Type B pancreatic cell (in vitro differentiated cells): ENCODE measurements at regions not wholly inside any gene's neighbourhood (a gene's known extent, or its start where the extent isn't known, plus 50 kb on each side); places are given as distances from the start of the nearest gene placed in this dataset.

Experiments
- DNase-seq: peaks from one replicate; pipeline ENCODE4 v3.0.0; 2021; ENCODE audit warnings: mixed read lengths; ENCODE audit not compliant: unreplicated experiment; ENCODE audit errors: extremely low spot score
- H3K27ac Mint-ChIP-seq: 2 replicates; pipeline ENCODE4 v1.8.0; 2021; ENCODE audit warnings: mild to moderate bottlenecking, mixed read lengths
- H3K27me3 Mint-ChIP-seq: 2 replicates; pipeline ENCODE4 v1.8.0; 2021; ENCODE audit warnings: mixed read lengths
- H3K36me3 Mint-ChIP-seq: 2 replicates; pipeline ENCODE4 v1.8.0; 2021; ENCODE audit warnings: mixed read lengths
- H3K4me1 Mint-ChIP-seq: one replicate; pipeline ENCODE4 v1.8.0; 2021; ENCODE audit warnings: mixed read lengths; ENCODE audit not compliant: unreplicated experiment
- H3K4me3 Mint-ChIP-seq: 2 replicates; pipeline ENCODE4 v1.8.0; 2021; ENCODE audit warnings: mild to moderate bottlenecking, mixed read lengths
- H3K9me3 Mint-ChIP-seq: 2 replicates; pipeline ENCODE4 v1.8.0; 2021; ENCODE audit warnings: mixed read lengths
- CTCF ChIP-seq: fragments of 200-600 bp; sonication (generic); conservative IDR thresholded peaks from 2 replicates; pipeline ENCODE4 v1.5.0; 2021; ENCODE audit warnings: antibody characterized with exemption, mild to moderate bottlenecking

DNA sequence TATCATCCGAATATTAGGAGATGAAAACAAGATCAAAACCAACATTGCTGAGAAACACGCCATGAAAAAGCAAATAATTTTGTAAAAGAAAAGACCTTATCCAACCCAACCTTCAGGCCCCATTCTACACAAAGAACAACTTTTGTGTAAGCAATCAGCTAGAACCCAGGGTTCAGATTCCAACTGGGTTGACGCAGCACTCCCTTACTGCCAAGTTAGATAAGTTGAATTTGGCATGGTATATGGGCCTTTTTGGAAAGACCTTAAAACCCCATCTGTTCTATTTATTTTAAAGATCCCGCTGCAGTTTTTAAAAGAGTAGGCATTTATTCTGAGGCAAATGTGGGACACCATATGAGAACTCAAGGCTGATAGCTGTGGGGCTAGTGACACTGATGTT is 2033.8 kb upstream of the WWC1 start:
- Mint-ChIP-seq H3K4me1 (no peaks in the 10 kb centered on the region), H3K27me3 (no peaks in the 10 kb centered on the region), H3K9me3 (no peaks in the 10 kb centered on the region), H3K4me3 (no peak overlapping the region), H3K27ac (no peak overlapping the region), H3K36me3 (no peaks in the 10 kb centered on the region)
- TF ChIP-seq CTCF = no peak
- DNase-seq = no peak

DNA sequence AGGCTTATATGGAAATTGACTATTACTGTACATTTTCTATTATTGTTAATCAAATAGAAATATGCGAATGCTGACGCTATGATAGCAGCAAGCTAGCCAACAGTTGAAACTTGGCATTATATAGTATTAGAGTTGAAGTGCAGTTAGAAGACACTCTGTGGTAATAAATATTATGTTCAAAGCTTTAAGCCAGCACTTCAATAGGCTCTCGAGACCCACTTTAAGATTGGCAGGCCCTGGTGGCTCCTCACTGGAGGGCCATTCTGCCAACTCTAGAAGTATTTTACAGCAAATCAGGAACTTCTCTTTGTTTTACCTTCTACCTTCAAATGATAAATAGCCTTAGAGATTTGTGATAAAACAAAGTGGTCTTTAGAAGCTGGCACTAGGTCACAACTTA is 2029.0 kb upstream of the WWC1 start:
- H3K4me1 Mint-ChIP-seq = no peaks in the 10 kb centered on the region

DNA sequence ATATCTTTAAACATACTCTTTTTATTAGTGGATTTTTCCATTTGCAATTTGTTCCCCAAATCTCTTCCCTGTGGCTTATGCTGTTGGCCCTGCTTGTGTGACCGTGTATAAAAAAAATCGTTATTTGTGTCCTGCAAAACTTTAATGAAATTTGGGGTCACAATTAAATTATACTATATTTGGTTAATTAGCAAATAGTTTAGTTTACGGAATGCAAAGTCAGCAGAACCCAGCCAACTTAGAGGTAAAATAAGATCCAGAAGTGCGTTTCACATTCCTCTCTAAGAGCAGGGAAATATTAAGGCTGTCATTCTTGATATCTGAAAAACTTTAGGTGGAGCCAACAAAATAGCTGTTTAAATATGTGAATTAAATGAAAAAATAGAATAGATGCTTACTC is 2023.5 kb upstream of the WWC1 start:
- Mint-ChIP-seq H3K4me3 (no peak overlapping the region), H3K9me3 (no peaks in the 10 kb centered on the region), H3K27me3 (no peaks in the 10 kb centered on the region), H3K36me3 (no peaks in the 10 kb centered on the region), H3K4me1 (no peaks in the 10 kb centered on the region), H3K27ac (no peak overlapping the region)
- DNase-seq = no peak
- TF ChIP-seq CTCF = no peak

More for the DNA sequence above, 2029.0 kb upstream of the WWC1 start:
- no peaks in the 10 kb centered on the region for H3K9me3 Mint-ChIP-seq
- H3K27ac Mint-ChIP-seq = no peak overlapping the region
- H3K27me3 Mint-ChIP-seq = no peaks in the 10 kb centered on the region
- H3K4me3 Mint-ChIP-seq = no peak overlapping the region
- DNase-seq = no peak
- no peak for TF ChIP-seq CTCF
- no peaks in the 10 kb centered on the region for H3K36me3 Mint-ChIP-seq

DNA sequence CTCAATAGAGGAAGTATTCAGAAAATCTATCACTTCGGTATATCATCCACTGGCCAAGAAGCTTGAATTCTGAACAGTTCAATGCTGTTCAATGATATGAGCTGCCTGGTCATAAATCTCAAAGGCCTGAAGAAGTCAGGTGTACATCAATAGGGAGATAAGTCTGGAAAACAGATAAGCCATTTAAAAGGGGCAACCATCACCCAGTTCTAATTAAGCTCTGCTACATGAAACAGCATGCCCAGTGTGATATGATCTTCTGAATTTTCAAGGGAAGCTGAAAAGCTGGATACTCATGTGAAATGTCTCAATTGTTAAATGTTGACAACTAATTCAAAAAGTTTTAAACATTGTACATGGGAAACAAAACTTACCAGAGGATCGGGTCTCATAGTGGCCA is 2020.7 kb upstream of the WWC1 start:
- no peak overlapping the region for H3K27ac Mint-ChIP-seq
- H3K36me3 Mint-ChIP-seq = no peaks in the 10 kb centered on the region
- DNase-seq = no peak
- H3K27me3 Mint-ChIP-seq = no peaks in the 10 kb centered on the region
- no peak overlapping the region for H3K4me3 Mint-ChIP-seq
- no peaks in the 10 kb centered on the region for H3K9me3 Mint-ChIP-seq
- no peak for TF ChIP-seq CTCF
- peaks cover 6% of the 10 kb centered on the region for H3K4me1 Mint-ChIP-seq

GRCh38 chr5:166276006-166276405 is 2015.4 kb upstream of the WWC1 start:
- Mint-ChIP-seq H3K4me1 (peaks cover 13% of the 10 kb centered on the region), H3K4me3 (no peak overlapping the region), H3K27ac (no peak overlapping the region), H3K36me3 (no peaks in the 10 kb centered on the region), H3K9me3 (peaks cover 4% of the 10 kb centered on the region), H3K27me3 (no peaks in the 10 kb centered on the region)
- DNase-seq = no peak
- no peak for TF ChIP-seq CTCF

- Mint-ChIP-seq H3K36me3 (no peaks in the 10 kb centered on the region), H3K4me1 (peaks cover 7% of the 10 kb centered on the region), H3K4me3 (no peak overlapping the region), H3K27me3 (no peaks in the 10 kb centered on the region), H3K9me3 (peaks cover 4% of the 10 kb centered on the region), H3K27ac (no peak overlapping the region)
- no peak for TF ChIP-seq CTCF
- DNase-seq = no peak
These were observed 2011.6 kb upstream of the WWC1 start for GRCh38 chr5:166279828-166280227.
